ENCODE measurements at regions not wholly inside any gene's neighbourhood (a gene's known extent, or its start where the extent isn't known, plus 50 kb on each side); places are given as distances from the start of the nearest gene placed in this dataset.

GRCh38 chr20:59376109-59376841 is 75.9 kb downstream of the EDN3 start:
- TF ChIP-seq CTCF (IDR thresholded peaks at IDR 0.05; ENCODE audit: low read depth, low read length), result no peak
- H3K27me3 ChIP-seq (ENCODE audit: insufficient read depth, low read depth, severe bottlenecking), result no peaks in the 10 kb centered on the region
- H3K9me3 ChIP-seq (ENCODE audit: severe bottlenecking), result no peaks in the 10 kb centered on the region

GRCh38 chr20:59376998-59377397 is 76.6 kb downstream of the EDN3 start:
- Histone ChIP-seq H3K9me3 (ENCODE audit: severe bottlenecking) (no peaks in the 10 kb centered on the region), H3K27ac (no peak overlapping the region), H3K4me3 (ENCODE audit: low read depth, low read length) (no peak overlapping the region), H3K27me3 (ENCODE audit: insufficient read depth, low read depth, severe bottlenecking) (no peaks in the 10 kb centered on the region), H3K36me3 (no peaks in the 10 kb centered on the region)
- DNase-seq, result no peak
- TF ChIP-seq CTCF (IDR thresholded peaks at IDR 0.05; ENCODE audit: low read depth, low read length), result no peak

More at GRCh38 chr20:59376109-59376841, 75.9 kb downstream of the EDN3 start:
- no peaks in the 10 kb centered on the region for H3K36me3 ChIP-seq
- H3K27ac ChIP-seq, result no peak overlapping the region
- H3K4me3 ChIP-seq (ENCODE audit: low read depth, low read length), result no peak overlapping the region
- no peak for DNase-seq

- DNase-seq, result no peak
- H3K9me3 ChIP-seq (ENCODE audit: severe bottlenecking), result no peaks in the 10 kb centered on the region
- no peak overlapping the region for H3K4me3 ChIP-seq (ENCODE audit: low read depth, low read length)
- no peaks in the 10 kb centered on the region for H3K36me3 ChIP-seq
- no peak overlapping the region for H3K27ac ChIP-seq
- no peak for TF ChIP-seq CTCF (IDR thresholded peaks at IDR 0.05; ENCODE audit: low read depth, low read length)
- no peaks in the 10 kb centered on the region for H3K27me3 ChIP-seq (ENCODE audit: insufficient read depth, low read depth, severe bottlenecking)
Observed at GRCh38 chr20:59377842-59378241, 77.4 kb downstream of the EDN3 start.

GRCh38 chr20:59378396-59378795 is 78.0 kb downstream of the EDN3 start:
- Histone ChIP-seq H3K27ac (no peak overlapping the region), H3K27me3 (ENCODE audit: insufficient read depth, low read depth, severe bottlenecking) (peaks cover 3% of the 10 kb centered on the region), H3K36me3 (no peaks in the 10 kb centered on the region), H3K9me3 (ENCODE audit: severe bottlenecking) (no peaks in the 10 kb centered on the region), H3K4me3 (ENCODE audit: low read depth, low read length) (no peak overlapping the region)
- DNase-seq, result no peak
- no peak for TF ChIP-seq CTCF (IDR thresholded peaks at IDR 0.05; ENCODE audit: low read depth, low read length)

- no peak overlapping the region for H3K27ac ChIP-seq
- H3K9me3 ChIP-seq (ENCODE audit: severe bottlenecking), result no peaks in the 10 kb centered on the region
- DNase-seq, result no peak
- peaks cover 3% of the 10 kb centered on the region for H3K27me3 ChIP-seq (ENCODE audit: insufficient read depth, low read depth, severe bottlenecking)
- H3K4me3 ChIP-seq (ENCODE audit: low read depth, low read length), result no peak overlapping the region
- TF ChIP-seq CTCF (IDR thresholded peaks at IDR 0.05; ENCODE audit: low read depth, low read length), result no peak
- no peaks in the 10 kb centered on the region for H3K36me3 ChIP-seq
Observed at GRCh38 chr20:59378966-59379365, 78.6 kb downstream of the EDN3 start.

- no peaks in the 10 kb centered on the region for H3K9me3 ChIP-seq (ENCODE audit: severe bottlenecking)
- no peak for DNase-seq
- no peak overlapping the region for H3K27ac ChIP-seq
- no peaks in the 10 kb centered on the region for H3K36me3 ChIP-seq
- peaks cover 3% of the 10 kb centered on the region for H3K27me3 ChIP-seq (ENCODE audit: insufficient read depth, low read depth, severe bottlenecking)
- TF ChIP-seq CTCF (IDR thresholded peaks at IDR 0.05; ENCODE audit: low read depth, low read length), result no peak
- no peak overlapping the region for H3K4me3 ChIP-seq (ENCODE audit: low read depth, low read length)
Observed at GRCh38 chr20:59381689-59382088, 81.3 kb downstream of the EDN3 start.
